Neuronal stem cell (in vitro differentiated cells): ENCODE measurements at regions not wholly inside any gene's neighbourhood (a gene's known extent, or its start where the extent isn't known, plus 50 kb on each side); places are given as distances from the start of the nearest gene placed in this dataset.

Experiments
- DNase-seq: peaks from one replicate; pipeline ENCODE4 v3.0.0-alpha.2; 2013; ENCODE audit warnings: low spot score
- H2AFZ ChIP-seq: one replicate; pipeline ENCODE4 v1.6.1; 2013; ENCODE audit warnings: mild to moderate bottlenecking, low read length, inconsistent platforms
- H2AK5ac ChIP-seq: 2 replicates; pipeline ENCODE4 v1.6.1; 2013; ENCODE audit warnings: low read depth, mild to moderate bottlenecking, inconsistent platforms, low read length, moderate library complexity, mixed read lengths
- H2BK120ac ChIP-seq: 2 replicates; pipeline ENCODE4 v1.6.1; 2013; ENCODE audit warnings: low read depth, mild to moderate bottlenecking, inconsistent platforms, low read length, moderate library complexity, mixed read lengths
- H2BK12ac ChIP-seq: one replicate; pipeline ENCODE4 v1.6.1; 2013; ENCODE audit warnings: low read length, inconsistent platforms
- H2BK15ac ChIP-seq: 2 replicates; pipeline ENCODE4 v1.6.1; 2013; ENCODE audit warnings: mild to moderate bottlenecking, low read length, inconsistent platforms, mixed read lengths
- H2BK5ac ChIP-seq: one replicate; pipeline ENCODE4 v1.6.1; 2013; ENCODE audit warnings: inconsistent platforms, mild to moderate bottlenecking, low read length, moderate library complexity
- H3K14ac ChIP-seq: one replicate; pipeline ENCODE4 v1.6.1; 2013; ENCODE audit warnings: low read length, inconsistent platforms
- H3K18ac ChIP-seq: 2 replicates; pipeline ENCODE4 v1.6.1; 2013; ENCODE audit warnings: low read length, inconsistent platforms
- H3K23ac ChIP-seq: 2 replicates; pipeline ENCODE4 v1.6.1; 2013; ENCODE audit warnings: low read depth, mild to moderate bottlenecking, mixed read lengths, low read length, inconsistent platforms; ENCODE audit not compliant: poor library complexity
- H3K27ac ChIP-seq: replicated peaks from 3 replicates; pipeline ENCODE4 v1.5.1; 2013; ENCODE audit warnings: low read length, inconsistent platforms
- H3K27me3 ChIP-seq, 3 experiments: 2 replicates each; pipeline ENCODE4 v1.6.1; 2013; ENCODE audit warnings: low read length in 3 of 3, mild to moderate bottlenecking in 2 of 3, inconsistent platforms in 1 of 3, low read depth in 1 of 3, mixed read lengths in 1 of 3, moderate library complexity in 1 of 3; ENCODE audit not compliant: control insufficient read depth in 3 of 3, insufficient read depth in 3 of 3
- H3K36me3 ChIP-seq, 2 donors: replicated peaks in 1 of 2; 2 replicates each; pipeline ENCODE4 v1.6.1; 2013; ENCODE audit warnings: low read length in 2 of 2; ENCODE audit not compliant: control insufficient read depth in 2 of 2, insufficient read depth in 2 of 2
- H3K4ac ChIP-seq: 2 replicates; pipeline ENCODE4 v1.6.1; 2013; ENCODE audit warnings: inconsistent platforms, mild to moderate bottlenecking, low read length, moderate library complexity
- H3K4me1 ChIP-seq, 2 donors: 1 replicate in 1 of 2; 2 replicates in 1 of 2; pipeline ENCODE4 v1.6.1; 2013; ENCODE audit warnings: low read length in 2 of 2, low read depth in 1 of 2; ENCODE audit not compliant: control insufficient read depth in 2 of 2, insufficient read depth in 1 of 2
- H3K4me2 ChIP-seq: one replicate; pipeline ENCODE4 v1.6.1; 2013; ENCODE audit warnings: mild to moderate bottlenecking, low read length, inconsistent platforms; ENCODE audit not compliant: insufficient read depth, poor library complexity, severe bottlenecking
- H3K4me3 ChIP-seq, 2 donors: 2 replicates each; pipeline ENCODE4 v1.5.1; 2013; ENCODE audit warnings: low read length in 2 of 2, mild to moderate bottlenecking in 2 of 2, inconsistent platforms in 1 of 2, moderate library complexity in 1 of 2
- H3K79me1 ChIP-seq: one replicate; pipeline ENCODE4 v1.6.1; 2013; ENCODE audit warnings: low read depth, mild to moderate bottlenecking, inconsistent platforms, low read length, moderate library complexity
- H3K9ac ChIP-seq: one replicate; pipeline ENCODE4 v1.6.1; 2013; ENCODE audit warnings: mild to moderate bottlenecking, low read depth, low read length, inconsistent platforms; ENCODE audit not compliant: poor library complexity
- H3K9me3 ChIP-seq, 2 donors: replicated peaks in 1 of 2; 2 replicates each; pipeline versions ENCODE3 to v1.6.1; 2013; ENCODE audit warnings: low read length in 2 of 2, mild to moderate bottlenecking in 2 of 2, inconsistent platforms in 1 of 2, low read depth in 1 of 2, mixed read lengths in 1 of 2, moderate library complexity in 1 of 2; ENCODE audit not compliant: control insufficient read depth in 2 of 2, insufficient read depth in 1 of 2
- H4K8ac ChIP-seq: one replicate; pipeline ENCODE4 v1.6.1; 2013; ENCODE audit warnings: low read depth, mild to moderate bottlenecking, inconsistent platforms, low read length, moderate library complexity
- H4K91ac ChIP-seq: one replicate; pipeline ENCODE4 v1.6.1; 2013; ENCODE audit warnings: low read length, low read depth, mild to moderate bottlenecking, inconsistent platforms; ENCODE audit not compliant: poor library complexity
- WGBS, 2 donors: extraction: QIAGEN DNeasy Blood & Tissue Kit; methylation state at CpG; one replicate each; pipeline ENCODE4 v1.1.7; 2013; ENCODE audit warnings: missing lambda C conversion rate in 2 of 2, mixed read lengths in 1 of 2; ENCODE audit not compliant: insufficient read length in 2 of 2, insufficient replicate concordance in 1 of 2; ENCODE audit errors: extremely low coverage in 2 of 2; 5-methylcytosine and 5-hydroxymethylcytosine counted together

DNA sequence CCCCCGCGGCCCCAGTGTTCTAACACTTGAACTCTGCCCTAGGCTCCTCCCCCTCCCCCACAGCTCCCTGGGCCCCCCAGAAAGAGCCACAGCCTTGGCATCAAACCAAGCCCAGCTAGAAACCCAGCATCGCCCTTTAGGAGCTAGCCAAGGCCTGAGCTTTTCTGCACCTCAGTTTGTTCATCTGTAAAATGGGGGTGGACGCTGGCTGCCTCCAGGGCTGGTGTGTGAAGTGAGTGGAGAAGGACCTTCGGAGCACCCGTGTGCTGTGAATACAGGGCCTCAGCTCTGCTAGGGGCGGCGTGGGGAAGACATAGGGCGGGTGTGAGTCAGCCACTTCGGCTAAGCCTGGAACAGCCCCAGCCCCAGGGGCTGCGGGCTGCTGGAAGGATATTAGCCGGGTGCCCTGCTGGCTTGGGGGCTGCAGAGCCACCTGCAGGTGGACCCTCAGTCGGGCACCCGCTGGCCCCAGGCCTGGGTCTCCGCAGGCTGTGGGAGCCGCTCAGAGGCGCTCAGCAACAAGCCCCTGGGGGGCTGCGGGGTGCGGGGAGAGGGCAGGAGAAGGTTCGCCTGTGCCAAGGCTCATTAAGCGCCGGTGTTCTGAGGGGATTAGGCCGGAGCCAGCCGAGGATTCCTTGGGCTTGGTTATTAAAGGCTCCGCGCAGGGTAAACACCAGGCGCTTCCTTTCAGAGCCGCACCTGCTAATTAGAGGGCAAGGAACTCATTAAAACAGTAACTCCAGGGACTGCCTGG, 217.0 kb upstream of the CIBAR2 start:
- H3K4me3 ChIP-seq, result peak overlapping the region in 1 of 2 donors; percentile 24
- peak overlapping the region; percentile 59 for H3K4me2 ChIP-seq
- H4K8ac ChIP-seq, result no peak overlapping the region
- peak overlapping the region; percentile 88 for H2AK5ac ChIP-seq
- H3K18ac ChIP-seq, result peak overlapping the region; percentile 71
- peaks cover 43 to 55% of the 10 kb centered on the region in 2 donors for H3K4me1 ChIP-seq
- H2BK12ac ChIP-seq, result peak overlapping the region; percentile 53
- H3K9me3 ChIP-seq, result peaks cover 0 to 2% of the 10 kb centered on the region in 2 donors
- peak overlapping the region; percentile 25 for H3K23ac ChIP-seq
- H2AFZ ChIP-seq, result peak overlapping the region; percentile 61
- H3K36me3 ChIP-seq, result no peaks in the 10 kb centered on the region
- no CpG with 5 or more reads among the region's 28 CpGs for WGBS, 2 donors
- no peak overlapping the region for H4K91ac ChIP-seq
- peak overlapping the region; percentile 12 for H3K9ac ChIP-seq
- no peaks in the 10 kb centered on the region for H3K79me1 ChIP-seq
- H2BK120ac ChIP-seq, result no peak overlapping the region
- H3K27ac ChIP-seq, result peak overlapping the region; percentile 96
- H3K27me3 ChIP-seq, result peaks cover 0 to 25% (median 0%) of the 10 kb centered on the region in 3 experiments
- H2BK5ac ChIP-seq, result no peak overlapping the region
- peak overlapping the region; percentile 51 for H2BK15ac ChIP-seq
- H3K14ac ChIP-seq, result no peak overlapping the region
- DNase-seq, result peak; percentile 92
- H3K4ac ChIP-seq, result peak overlapping the region; percentile 77

DNA sequence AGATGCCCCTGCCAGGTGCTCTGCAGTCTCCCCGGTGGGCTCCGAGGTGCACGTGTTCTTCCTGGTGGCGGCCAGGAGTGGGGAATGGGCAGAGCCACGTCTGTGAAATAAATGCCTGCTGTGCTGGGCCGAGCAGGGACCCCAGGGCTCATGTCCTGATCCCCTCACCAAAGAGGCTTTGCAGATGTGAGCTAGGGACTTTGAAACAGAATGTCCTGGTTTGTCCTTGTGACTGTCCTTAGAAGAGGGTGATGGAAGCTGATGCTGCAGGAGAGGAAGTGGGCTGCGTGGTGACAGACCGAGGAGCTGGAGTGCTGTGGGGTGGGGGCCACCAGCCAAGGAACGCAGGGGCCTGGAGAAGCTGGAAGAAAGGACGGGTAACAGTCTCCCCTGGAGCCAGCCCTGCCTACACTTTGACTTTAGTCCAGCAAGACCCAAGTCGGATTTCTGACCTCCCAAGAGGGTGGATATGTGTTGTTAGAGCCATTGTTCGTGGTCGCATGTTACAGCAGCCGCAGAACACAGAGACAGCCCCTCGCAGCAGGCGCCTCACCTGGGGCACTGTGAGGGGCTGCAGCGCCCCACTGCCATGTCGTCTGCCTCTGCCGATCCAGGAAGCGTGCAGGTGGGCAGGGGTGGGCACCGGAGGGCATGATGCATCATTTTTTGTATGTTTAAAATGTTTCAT, 217.9 kb upstream of the CIBAR2 start:
- H4K8ac ChIP-seq, result no peak overlapping the region
- peaks cover 48 to 60% of the 10 kb centered on the region in 2 donors for H3K4me1 ChIP-seq
- H2BK120ac ChIP-seq, result no peak overlapping the region
- no peaks in the 10 kb centered on the region for H3K79me1 ChIP-seq
- no peak overlapping the region for H2AFZ ChIP-seq
- no peak overlapping the region for H4K91ac ChIP-seq
- H3K9ac ChIP-seq, result no peak overlapping the region
- no peaks in the 10 kb centered on the region for H3K36me3 ChIP-seq
- peak overlapping the region in 1 of 2 donors; percentile 24 for H3K4me3 ChIP-seq
- DNase-seq, result peak; percentile 54
- H3K14ac ChIP-seq, result no peak overlapping the region
- peak overlapping the region; percentile 1 for H2BK12ac ChIP-seq
- peak overlapping the region; percentile 70 for H2BK5ac ChIP-seq
- no CpG with 5 or more reads among the region's 21 CpGs for WGBS, 2 donors
- H2BK15ac ChIP-seq, result peak overlapping the region; percentile 46
- peak overlapping the region; percentile 86 for H3K18ac ChIP-seq
- H3K27ac ChIP-seq, result no peak overlapping the region
- peaks cover 0 to 2% of the 10 kb centered on the region in 2 donors for H3K9me3 ChIP-seq
- H3K4ac ChIP-seq, result no peak overlapping the region
- peak overlapping the region; percentile 59 for H3K4me2 ChIP-seq
- H3K27me3 ChIP-seq, result peaks cover 0 to 28% (median 0%) of the 10 kb centered on the region in 3 experiments
- peak overlapping the region; percentile 45 for H3K23ac ChIP-seq
- peak overlapping the region; percentile 98 for H2AK5ac ChIP-seq

DNA sequence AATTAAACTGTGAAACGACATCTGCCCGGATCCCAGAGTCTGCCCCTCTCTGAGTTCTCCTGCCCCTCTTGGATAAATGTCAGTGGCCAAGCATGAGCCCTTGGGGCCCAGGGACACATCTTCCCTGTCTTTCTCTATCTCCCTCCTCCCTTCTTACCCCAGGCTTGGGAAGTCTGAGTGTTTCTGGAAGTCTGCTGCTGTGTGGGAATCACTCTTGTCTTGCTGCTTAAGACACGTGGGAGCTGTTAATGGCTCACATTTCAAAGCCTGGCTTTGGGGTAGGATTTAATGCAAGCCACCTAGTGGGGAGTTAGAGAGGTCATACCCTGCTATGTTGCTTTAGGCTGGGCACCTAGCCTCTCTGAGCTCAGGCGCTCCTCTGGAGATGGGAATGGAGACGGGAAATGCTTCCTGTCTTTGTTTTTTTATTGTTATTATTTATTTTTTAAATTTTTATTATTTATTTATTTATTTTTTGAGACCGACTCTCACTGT, 218.5 kb upstream of the CIBAR2 start:
- H3K4me2 ChIP-seq, result peak overlapping the region; percentile 59
- H3K27ac ChIP-seq, result no peak overlapping the region
- no peaks in the 10 kb centered on the region for H3K36me3 ChIP-seq
- H4K91ac ChIP-seq, result no peak overlapping the region
- H4K8ac ChIP-seq, result no peak overlapping the region
- no peak overlapping the region for H2BK15ac ChIP-seq
- peak overlapping the region; percentile 13 for H3K18ac ChIP-seq
- no peak overlapping the region for H2BK120ac ChIP-seq
- H3K14ac ChIP-seq, result no peak overlapping the region
- peak overlapping the region; percentile 45 for H3K23ac ChIP-seq
- peak; percentile 67 for DNase-seq
- H3K79me1 ChIP-seq, result no peaks in the 10 kb centered on the region
- H2BK12ac ChIP-seq, result no peak overlapping the region
- no peak overlapping the region for H2AFZ ChIP-seq
- peak overlapping the region in 1 of 2 donors; percentile 24 for H3K4me3 ChIP-seq
- H3K9me3 ChIP-seq, result peaks cover 0 to 2% of the 10 kb centered on the region in 2 donors
- H3K4me1 ChIP-seq, result peaks cover 53 to 66% of the 10 kb centered on the region in 2 donors
- H3K9ac ChIP-seq, result no peak overlapping the region
- no CpG with 5 or more reads among the region's 6 CpGs for WGBS, 2 donors
- no peak overlapping the region for H3K4ac ChIP-seq
- H3K27me3 ChIP-seq, result peaks cover 0 to 31% (median 0%) of the 10 kb centered on the region in 3 experiments
- peak overlapping the region; percentile 98 for H2AK5ac ChIP-seq
- H2BK5ac ChIP-seq, result peak overlapping the region; percentile 70

DNA sequence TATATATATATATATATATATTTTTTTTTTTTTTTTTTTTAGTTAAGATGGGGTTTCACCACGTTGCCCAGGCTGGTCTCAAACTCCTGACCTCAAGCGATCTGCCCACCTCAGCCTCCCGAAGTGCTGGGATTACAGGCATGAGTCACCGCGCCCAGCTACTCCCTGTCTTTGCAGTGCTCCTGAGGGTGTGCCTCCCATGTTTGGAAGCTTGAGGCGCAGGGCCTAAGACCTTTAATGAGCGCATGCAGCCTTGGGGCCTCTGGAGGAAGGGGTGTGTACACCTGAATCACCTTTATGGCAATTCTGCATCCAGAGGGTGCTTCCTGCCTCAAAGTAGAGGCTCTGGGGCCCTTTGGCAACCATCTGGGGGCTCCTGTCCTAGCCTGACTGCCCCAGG, 219.4 kb upstream of the CIBAR2 start:
- Histone ChIP-seq H2AK5ac (peak overlapping the region; percentile 16), H3K4me2 (no peak overlapping the region), H2BK12ac (no peak overlapping the region), H2BK120ac (no peak overlapping the region), H3K27me3 (peaks cover 0 to 32% (median 0%) of the 10 kb centered on the region in 3 experiments), H3K36me3 (no peaks in the 10 kb centered on the region), H3K14ac (no peak overlapping the region), H4K8ac (no peak overlapping the region), H3K27ac (no peak overlapping the region), H3K4me3 (no peak overlapping the region), H3K4ac (no peak overlapping the region), H4K91ac (no peak overlapping the region), H2BK5ac (peak overlapping the region; percentile 54), H2BK15ac (peak overlapping the region; percentile 23), H3K9me3 (peaks cover 0 to 2% of the 10 kb centered on the region in 2 donors), H3K18ac (peak overlapping the region; percentile 81), H3K23ac (no peak overlapping the region), H3K4me1 (peaks cover 54 to 70% of the 10 kb centered on the region in 2 donors), H3K79me1 (no peaks in the 10 kb centered on the region), H2AFZ (no peak overlapping the region), H3K9ac (no peak overlapping the region)
- no peak for DNase-seq
- WGBS, 2 donors, result no CpG with 5 or more reads among the region's 7 CpGs
